GM18870 (cell line): ENCODE measurements at regions not wholly inside any gene's neighbourhood (a gene's known extent, or its start where the extent isn't known, plus 50 kb on each side); places are given as distances from the start of the nearest gene placed in this dataset.

Experiments
- ATAC-seq: cut with Tn5 transposase; IDR thresholded peaks from one replicate; pipeline ENCODE4 v1.9.1; 2021; ENCODE audit warnings: moderate library complexity; ENCODE audit not compliant: unreplicated experiment

DNA sequence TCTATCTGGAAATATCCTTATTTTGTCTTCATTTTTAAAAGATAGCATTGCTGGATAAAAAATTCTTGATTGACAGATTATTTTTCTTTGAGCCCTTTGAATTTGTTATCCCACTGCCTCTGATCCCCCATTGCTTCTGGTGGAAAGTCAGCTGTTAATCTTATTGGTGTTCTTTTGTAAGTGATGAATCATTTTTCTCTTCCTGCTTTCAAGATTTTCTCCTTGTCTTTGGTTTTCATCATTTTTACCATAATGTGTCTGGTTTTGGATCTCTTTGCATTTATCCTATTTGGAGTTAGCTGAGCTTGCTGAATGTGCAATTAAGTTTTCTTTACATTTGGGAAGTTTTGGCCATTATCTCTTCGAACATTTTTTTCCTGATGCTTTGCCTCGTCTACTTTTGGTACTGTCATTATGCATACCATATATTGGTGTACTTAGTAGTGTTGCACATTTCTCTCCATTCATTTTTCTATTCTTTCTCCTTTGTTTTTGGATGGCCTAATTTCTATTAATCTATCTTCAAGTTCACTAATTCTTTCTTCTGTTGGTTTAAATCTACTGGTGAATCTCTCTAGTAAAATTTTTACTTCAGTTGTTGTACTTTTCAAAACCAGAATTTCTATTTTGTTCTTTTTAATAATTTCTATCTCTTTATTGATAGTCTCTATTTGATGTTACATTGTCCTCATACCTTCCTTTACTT, 440.0 kb upstream of the PROK2 start:
- no peak for ATAC-seq

DNA sequence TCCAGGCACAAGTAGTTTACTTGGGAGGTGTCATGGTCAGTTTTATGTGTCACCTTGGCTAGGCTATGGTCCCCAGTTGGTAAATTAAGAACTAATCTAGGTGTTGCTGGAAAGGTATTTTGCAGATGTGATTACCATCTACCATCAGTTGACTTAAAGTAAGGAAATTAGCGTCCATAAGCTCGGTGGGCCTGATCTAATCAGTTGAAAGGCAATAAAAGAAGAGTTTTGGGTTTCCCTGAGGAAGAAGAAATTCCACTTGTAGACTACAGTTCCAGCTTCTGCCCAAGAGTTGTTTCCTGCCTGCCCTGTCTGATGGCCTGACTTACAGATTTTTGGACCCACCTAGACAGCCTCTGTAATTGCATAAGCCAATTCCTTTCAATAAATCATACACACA, 438.7 kb upstream of the PROK2 start:
- no peak for ATAC-seq

DNA sequence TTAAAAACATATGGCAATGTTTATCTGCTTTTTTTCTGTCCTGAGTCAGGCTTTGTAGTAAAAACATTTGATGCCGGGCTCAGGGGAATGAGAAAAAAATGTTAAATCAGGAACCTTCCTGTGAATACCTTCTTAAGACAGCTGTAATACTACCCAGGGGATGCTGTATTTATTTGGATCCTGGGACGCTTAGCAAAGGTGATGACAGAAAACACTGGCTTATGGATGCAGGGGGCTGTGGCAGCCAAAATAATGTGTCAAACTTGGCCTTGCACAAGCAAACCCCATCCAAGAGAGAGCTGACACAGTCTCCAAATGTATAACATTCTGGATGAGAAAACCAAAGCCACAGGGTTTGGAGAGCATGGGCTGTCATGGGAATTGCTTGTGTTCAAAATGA, 438.2 kb upstream of the PROK2 start:
- ATAC-seq: no peak

DNA sequence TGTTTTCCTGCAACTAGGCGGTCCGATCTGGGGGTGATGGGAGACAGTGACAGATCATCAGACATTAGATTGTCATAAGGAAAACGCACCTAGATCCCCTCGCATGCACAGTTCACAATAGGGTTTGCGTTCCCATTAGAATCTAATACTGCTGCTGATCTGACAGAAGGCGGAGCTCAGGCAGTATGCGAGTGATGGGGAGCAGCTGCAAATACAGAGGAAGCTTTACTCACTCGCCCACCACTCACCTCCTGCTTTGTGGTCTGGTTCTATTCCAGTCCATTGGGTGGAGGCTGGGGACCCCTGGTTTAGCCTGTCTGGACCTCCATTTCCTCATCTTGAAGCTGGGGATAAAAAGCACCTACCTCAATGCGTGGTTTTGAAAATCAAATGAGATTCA, 437.5 kb upstream of the PROK2 start:
- ATAC-seq: no peak

DNA sequence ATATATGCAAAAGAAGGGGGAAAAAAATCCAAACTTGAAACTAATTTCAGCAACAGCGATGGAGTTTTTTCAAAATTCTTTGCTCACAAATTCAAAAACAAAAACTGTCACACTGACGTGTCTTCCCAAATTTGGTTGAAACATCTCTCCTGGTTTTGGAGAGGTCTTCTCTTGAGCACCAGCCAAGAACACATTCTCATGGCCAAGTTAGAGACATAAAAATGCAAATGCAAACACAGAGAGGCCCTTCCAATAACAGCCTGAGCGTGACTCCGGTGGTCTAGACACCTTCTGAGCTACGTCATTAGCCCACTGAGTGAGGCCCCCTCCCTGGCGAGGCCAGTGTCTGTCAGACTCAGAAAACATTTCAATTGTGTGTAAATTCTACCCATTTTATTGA, 436.0 kb upstream of the PROK2 start:
- ATAC-seq: no peak

DNA sequence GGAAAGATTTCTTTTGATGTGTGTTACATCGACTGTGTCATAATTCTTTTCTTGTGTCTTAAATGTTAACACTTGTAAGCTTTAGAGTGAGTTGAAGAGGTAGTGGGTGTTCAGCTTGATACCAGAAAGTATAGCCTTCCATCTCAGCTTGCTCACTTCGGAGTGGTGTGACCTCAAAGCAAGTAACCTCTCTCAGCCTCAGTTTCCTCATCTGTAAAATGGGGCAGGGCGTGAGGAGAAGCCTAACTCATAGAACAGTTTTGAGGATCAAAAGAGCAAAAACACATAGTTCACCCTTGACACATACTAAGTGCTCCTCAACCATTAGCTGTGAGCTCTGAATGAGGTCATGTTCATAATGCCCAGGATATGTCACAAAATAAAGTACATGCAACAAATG, 434.8 kb upstream of the PROK2 start:
- no peak for ATAC-seq

DNA sequence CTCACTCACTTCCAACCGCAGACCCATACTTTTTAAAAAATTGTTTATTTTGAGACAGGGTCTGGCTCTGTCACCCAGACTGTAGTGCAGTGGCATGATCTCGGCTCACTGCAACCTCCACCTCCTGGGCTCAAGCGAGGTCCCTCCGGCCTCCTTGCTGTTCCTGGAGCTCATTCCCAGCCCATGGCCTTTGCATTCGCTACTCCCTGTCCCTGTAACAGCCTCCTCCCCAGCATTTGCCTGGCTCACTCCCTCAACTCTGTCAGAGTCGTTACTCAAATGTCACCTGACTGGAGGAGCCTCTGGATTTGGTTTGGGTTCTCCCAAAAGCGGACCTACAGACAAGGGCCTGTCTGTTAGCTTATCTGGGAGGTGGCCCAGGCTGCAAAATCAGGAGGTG, 432.6 kb upstream of the PROK2 start:
- no peak for ATAC-seq

DNA sequence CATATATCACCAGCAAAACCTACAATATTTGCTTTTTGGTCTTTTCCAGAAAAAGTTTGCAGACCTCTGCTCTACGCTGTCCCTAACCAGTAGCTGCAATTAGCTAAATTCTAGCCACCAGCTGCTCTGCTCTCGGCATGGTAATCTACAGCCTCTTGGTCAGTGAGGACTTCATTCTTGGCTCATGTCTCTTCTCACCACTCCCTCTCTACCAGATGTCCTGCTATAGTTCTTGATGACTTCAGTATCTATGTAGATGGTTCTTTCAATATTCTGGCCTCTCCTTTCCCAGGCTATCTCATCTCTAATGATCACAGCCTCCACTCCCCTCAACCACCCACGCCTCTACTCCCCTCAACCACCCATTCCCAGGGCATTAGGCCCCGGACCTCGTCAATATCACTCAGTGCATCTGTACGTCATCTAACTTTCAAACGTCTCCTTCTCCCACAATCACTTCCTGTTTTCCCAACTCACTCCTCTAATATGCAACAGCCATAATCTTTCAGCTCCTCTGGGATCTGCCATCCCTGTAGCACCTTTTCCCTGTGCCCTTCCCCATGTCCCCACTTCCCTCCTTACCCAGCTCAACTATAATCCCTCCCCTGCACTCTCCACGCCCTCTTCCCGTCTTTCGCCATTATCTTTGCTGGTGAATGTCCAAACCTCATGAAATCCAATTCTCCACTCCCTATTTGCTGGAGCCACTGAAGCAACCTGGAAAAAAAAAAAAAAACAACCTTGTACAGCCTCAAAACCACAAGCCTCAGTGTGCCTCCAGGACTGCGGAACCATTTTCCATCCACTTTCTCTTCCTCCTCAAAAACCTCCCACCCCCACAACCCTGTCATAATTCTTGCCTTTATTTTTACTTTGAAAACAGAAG, 429.4 kb upstream of the PROK2 start:
- no peak for ATAC-seq

DNA sequence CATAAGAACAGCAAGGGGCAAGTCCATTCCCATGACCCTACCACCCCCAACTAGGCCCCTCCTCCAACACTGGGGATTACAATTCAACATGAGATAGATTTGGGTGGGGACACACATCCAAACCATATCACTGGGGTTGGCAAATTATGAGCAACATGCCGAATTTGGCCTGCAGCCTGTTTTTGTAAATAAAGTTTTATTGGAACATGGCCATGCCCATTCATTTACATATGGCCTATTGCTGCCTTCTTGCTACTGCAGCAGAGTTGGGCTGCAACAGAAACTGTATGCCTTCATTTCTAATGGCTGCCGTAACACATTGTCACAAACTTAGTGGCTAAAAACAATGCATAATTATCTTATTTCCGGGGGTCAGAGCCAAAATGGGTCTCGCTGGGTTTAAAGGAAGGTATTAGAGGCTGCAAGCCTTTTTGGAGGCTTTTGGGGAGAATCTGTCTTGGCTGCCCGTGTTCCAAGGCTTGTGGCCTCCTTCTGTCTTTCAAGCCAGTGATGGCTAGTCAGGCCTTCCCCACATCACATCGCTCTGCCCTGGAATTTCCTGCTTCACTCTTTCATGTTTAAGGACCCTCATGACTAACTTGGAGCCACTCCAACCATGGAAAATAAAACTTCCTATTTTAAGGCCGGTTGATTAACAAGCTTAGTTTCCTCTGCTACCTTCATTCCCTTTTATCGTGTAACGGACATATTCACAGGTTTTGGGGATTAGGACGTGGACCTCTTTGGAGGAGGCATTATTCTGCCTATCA, 428.5 kb upstream of the PROK2 start:
- no peak for ATAC-seq

DNA sequence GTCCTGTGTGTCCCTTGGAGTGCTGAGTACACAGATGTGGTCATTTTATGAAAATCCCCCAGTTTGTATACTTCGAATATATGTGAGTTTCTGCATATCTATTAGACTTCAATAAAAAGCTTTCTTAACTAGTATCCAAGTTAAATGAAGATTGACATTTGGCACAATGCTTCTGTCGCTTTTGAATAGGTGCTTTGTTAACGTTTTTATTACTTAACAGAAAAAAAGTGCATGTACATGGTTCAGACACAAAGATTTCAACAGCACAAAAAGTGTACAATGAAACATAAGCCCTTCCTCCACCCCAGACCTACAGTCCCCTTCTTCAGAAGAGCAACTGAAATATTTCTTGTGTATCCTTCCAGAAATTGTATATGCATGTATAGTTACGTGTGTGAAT, 427.4 kb upstream of the PROK2 start:
- ATAC-seq: no peak

DNA sequence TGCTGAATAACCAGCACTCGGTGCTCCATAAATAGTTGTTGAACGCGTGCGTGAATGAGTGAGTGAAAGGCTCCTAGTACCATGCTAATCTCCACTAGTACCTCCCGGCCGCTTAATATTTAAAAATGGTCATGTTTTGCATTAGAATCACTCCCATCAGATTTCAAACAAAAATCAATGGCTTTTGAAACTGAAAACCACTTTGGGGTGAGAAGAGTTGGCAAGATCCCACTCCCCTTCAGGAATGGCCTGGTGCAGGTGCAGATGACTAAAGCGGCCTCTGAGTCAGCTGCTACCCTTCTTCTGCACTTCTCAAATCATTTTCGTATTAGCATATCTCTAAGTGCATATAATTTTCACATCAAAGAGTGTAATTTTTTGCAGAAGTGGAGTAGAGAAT, 425.3 kb upstream of the PROK2 start:
- ATAC-seq: no peak

DNA sequence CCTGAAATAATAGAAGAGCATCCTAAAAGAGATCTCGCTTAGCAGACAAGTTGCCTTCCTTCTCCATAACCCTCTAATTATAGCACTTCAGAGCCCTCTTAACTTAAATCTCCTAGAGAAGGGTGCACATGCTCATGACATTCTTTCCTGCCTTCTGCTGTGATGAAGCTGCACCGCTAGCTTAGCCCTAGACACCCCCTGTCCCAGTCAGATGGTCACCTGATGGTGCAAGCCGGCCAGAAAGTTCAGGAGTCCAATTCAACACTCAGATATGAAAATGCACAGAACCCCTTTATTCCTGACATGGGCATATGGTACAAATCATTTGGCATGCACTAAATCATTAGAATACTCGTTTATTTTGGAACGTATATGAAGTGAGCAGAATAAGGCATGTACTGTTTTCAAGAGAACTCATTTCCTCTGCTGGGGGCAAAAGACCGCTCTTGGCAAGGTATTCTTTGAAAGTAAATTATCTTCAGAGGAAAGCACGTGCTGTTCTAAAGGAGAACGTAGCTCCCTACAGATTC, 420.4 kb upstream of the PROK2 start:
- no peak for ATAC-seq

DNA sequence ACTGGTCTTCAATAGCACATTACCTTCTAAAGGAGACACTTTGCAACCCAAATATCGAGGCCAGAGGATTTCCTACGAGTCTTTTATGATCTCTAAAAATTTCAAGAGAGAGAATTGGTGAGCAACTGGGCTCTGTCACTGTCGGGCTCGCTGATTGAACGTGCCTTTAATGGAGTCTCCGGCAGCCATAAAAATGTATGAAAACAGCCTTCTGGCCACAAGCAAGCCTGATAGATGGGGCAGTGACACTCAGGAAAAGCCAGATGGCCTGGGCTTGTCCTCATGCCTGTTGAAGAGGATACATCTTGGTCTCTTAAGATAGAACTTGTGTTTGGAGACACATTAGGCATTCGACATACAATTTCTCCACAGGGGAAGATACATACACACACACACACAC, 419.5 kb upstream of the PROK2 start:
- ATAC-seq: no peak

DNA sequence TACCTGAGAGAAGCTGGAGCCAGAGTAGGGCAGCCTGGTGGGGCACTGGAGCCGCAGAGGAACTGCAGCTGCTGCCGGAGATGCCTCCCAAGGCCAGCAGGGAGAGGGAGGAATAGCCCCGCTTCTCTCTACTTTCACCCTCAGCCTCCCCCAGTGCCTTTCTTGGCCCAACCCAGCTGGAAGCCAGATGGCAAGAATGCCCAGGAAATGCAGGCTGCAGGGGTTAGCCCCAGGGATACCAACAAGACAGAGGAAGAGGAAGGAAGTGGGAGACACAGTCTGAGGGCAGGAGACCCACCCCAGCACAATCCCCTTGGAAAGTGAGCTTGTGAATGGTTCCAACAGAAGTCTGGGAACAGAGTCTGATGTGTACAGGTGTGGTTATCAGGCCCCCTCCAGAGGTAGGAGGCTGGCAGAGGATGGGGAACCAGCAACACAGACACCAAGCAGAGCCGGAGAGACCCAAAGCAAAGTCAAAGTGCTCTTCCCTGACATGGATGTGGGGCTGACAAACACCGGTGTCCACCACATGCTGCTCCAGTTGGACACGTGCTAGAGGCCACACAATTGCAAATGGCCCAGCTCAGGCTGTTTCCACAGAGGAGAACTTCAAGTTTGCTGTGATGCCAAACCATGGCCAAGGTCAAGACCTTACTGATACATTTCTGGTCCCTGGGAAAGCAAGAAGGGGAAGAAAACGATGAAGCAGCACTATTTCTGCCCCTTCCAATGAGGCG, 418.8 kb upstream of the PROK2 start:
- no peak for ATAC-seq

DNA sequence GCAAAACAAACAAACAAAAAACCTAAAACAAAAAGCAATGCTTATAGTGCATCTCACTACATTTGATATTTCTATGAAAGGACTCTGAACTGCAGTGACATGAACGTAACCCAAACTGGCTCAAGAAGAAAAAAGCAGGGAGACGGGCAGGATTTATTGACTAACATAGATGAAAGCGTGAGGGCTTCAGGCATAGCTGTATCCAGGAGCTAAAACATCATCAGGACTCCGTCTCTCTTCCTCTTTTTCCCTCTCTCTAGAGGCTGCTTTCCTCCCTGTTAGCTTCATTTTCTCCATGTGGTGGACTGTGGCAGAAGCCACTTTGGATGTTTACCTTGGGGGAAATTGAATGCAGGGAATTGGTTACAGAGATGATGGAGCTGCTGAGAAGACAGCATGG, 418.2 kb upstream of the PROK2 start:
- ATAC-seq: no peak

DNA sequence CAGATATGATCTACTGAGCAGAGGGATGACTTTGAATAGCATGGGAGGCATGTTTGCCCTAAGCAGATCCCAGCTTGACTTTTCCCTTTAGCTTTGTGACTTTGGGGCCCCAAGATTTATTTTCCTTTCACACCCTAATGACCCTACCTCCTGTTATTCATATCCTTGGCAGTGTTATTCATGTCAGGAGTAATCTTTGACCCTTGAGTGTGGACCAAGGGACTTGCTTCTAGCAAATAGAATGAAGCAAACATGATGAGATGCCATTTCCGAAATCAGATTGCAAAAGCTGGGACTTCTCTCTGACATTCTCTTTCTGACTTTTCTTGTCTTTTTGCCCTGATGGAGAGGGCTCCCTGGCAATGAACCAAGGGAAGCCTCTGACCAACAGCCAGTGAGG, 415.4 kb upstream of the PROK2 start:
- ATAC-seq: no peak

DNA sequence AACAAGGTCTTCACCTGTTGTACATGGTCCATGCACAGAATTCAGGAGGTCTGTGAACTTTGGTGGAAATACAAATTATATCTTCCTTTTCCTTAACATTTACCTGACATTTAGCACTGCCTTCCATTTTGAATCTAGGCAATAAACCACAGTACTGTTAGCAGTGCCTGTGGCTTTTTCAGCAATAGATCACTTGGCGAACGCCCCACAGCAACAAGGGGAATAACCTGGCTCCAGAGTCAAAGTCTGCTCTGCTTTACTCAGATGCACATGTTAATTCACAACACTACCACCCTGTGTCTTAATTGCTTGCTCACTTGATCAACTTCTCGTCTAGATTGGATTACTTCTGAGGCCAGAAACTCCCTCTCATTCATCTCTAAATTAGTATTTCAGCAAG, 414.6 kb upstream of the PROK2 start:
- ATAC-seq: no peak

DNA sequence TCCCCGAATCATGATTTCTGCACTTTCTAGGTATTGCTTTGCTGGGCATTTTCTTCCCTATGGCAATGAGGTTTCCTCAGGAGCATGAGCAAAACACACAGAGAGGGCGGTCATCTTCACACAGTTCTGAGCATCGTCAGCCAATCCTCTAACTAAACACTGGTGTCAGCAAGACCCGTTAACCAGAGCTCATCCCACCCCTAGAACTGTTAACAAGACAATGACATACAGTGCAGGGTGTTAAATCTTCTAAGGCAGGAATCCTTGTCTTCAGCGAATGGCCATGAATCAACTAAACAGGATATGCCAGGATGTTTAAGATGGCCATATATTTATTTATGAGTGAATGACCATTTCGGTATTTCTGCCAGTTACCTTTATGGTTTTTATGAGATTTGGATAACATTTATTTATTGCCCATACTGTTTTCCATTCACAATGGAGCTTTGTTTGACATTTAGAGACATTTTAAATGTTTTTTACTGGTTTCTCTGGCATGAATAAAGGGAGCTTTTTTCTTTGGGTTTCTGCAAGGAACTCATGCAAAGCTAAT, 411.5 kb upstream of the PROK2 start:
- no peak for ATAC-seq

DNA sequence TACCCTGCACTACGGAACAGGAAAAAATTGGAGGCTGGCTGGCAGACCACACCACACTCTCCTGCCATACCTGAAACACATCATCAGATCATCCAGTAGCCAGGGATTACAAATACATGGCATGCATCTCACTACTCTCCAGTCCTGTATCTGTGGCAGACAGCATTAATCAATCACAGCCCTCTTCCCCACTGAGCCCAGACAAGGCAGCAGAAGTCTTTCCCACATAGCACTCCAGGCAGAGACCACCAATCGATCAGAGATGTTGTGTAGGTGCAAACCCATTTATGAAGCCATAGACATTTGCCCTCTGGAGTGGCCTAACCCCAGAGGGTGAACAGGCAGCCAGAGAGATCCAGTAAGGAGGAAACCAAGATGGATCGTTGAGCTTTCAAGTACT, 410.9 kb upstream of the PROK2 start:
- no peak for ATAC-seq

DNA sequence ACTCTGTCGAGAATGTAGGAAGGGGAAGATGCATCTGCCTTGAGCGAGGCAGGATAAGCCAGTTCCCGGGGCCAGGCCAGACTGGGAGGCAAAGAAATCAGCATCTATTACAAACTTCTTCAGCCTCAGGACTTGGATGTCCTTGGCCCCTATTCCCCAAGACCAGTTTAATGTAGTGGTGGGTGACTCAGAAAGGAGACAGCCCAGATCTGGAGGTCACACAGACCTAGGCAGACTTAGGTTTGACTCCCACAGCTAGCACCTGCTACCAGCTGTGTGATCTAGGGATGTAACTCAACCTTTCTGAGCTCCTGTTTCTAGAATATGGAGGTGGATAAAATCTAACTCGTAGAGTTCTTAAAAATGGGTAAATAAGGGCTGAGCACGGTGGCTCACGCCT, 409.5 kb upstream of the PROK2 start:
- no peak for ATAC-seq
